Panc1 (cell line): ENCODE measurements at regions not wholly inside any gene's neighbourhood (a gene's known extent, or its start where the extent isn't known, plus 50 kb on each side); places are given as distances from the start of the nearest gene placed in this dataset.

ENCODE experiments used
- ATAC-seq: fragments of 200-7000 bp; cut with Tn5 transposase; 2 replicates; pipeline ENCODE4 v1.9.1; 2020; ENCODE audit warnings: mild to moderate bottlenecking, moderate library complexity
- BruUV-seq: library from RNA; stranded (reverse); fragments of 400-500 nt; replicated peaks from 2 replicates; lab custom pipeline; 2021; lab: Mats Ljungman, UMichigan
- CTCF ChIA-PET: fragments of 300-600 bp; sonication (Branson Sonifier 250); formaldehyde crosslinking; loops from one replicate; lab custom pipeline; 2022; ENCODE audit warnings: antibody characterized with exemption; lab: Charles Lee
- POLR2A ChIA-PET: fragments of 300-600 bp; sonication (Branson Sonifier 250); formaldehyde crosslinking; loops from one replicate; lab custom pipeline; 2022; ENCODE audit warnings: antibody characterized with exemption; lab: Charles Lee
- DNase-seq: peaks from one replicate; pipeline ENCODE4 v3.0.0-alpha.2; 2010; ENCODE audit warnings: low read depth, low spot score
- H3K27ac ChIP-seq: 2 replicates; pipeline ENCODE4 v1.5.1; 2011; ENCODE audit warnings: mild to moderate bottlenecking, low read length, inconsistent platforms
- H3K27me3 ChIP-seq: fragments of 200-500 bp; sonication (Bioruptor generic); 2 replicates; pipeline ENCODE4 v1.6.0; 2014; ENCODE audit warnings: low read length, inconsistent platforms; ENCODE audit not compliant: control insufficient read depth, insufficient read depth
- H3K36me3 ChIP-seq: fragments of 200-500 bp; sonication (Bioruptor generic); 2 replicates; pipeline ENCODE4 v1.5.1; 2014; ENCODE audit warnings: inconsistent platforms, mild to moderate bottlenecking, low read length, moderate library complexity; ENCODE audit not compliant: control insufficient read depth, insufficient read depth
- H3K4me1 ChIP-seq: 2 replicates; pipeline ENCODE4 v1.5.1; 2011; ENCODE audit warnings: inconsistent platforms, mild to moderate bottlenecking, low read length, moderate library complexity; ENCODE audit not compliant: control insufficient read depth, insufficient read depth
- H3K4me3 ChIP-seq, 2 experiments: 2 replicates each; pipeline ENCODE4 v1.5.1; 2011 to 2012; ENCODE audit warnings: low read depth in 2 of 2, low read length in 2 of 2, mild to moderate bottlenecking in 2 of 2, inconsistent platforms in 1 of 2, moderate library complexity in 1 of 2
- H3K9me3 ChIP-seq: fragments of 200-500 bp; sonication (Bioruptor generic); 2 replicates; pipeline ENCODE4 v1.5.1; 2014; ENCODE audit warnings: low read depth, mild to moderate bottlenecking, inconsistent platforms, low read length, moderate library complexity; ENCODE audit not compliant: control insufficient read depth, insufficient read depth
- POLR2AphosphoS5 ChIP-seq: IDR thresholded peaks from 2 replicates; pipeline ENCODE4 v1.6.1; 2012; ENCODE audit warnings: mild to moderate bottlenecking, low read depth, low read length, moderate library complexity
- SIN3A ChIP-seq: IDR thresholded peaks from 2 replicates; pipeline ENCODE4 v1.6.1; 2012; ENCODE audit warnings: low read depth, mild to moderate bottlenecking, low read length, moderate library complexity, borderline replicate concordance; ENCODE audit not compliant: insufficient read depth
- TCF7L2 ChIP-seq: IDR thresholded peaks from 2 replicates; pipeline ENCODE4 v1.6.1; 2011; ENCODE audit warnings: mild to moderate bottlenecking, low read depth, low read length, inconsistent platforms
- in situ Hi-C: cut with HindIII; loops from 2 replicates; pipeline ENCODE4 v1.10.0; 2016; ENCODE audit warnings: low sequenced_read_pairs, low pct_unique_long_range_greater_than_20kb
- intact Hi-C: fragments of 100-400 bp; cut with micrococcal nuclease; formaldehyde crosslinking; loops from one replicate; pipeline ENCODE4 v1.10.0; 2022; ENCODE audit not compliant: unreplicated experiment
- TF ChIP-seq, protein P1 (sequence below), 2 experiments: IDR thresholded peaks; 2 replicates each; pipeline ENCODE4 v1.6.1; 2011 to 2012; ENCODE audit warnings: low read depth in 2 of 2, control low read depth in 1 of 2, low read length in 1 of 2, mild to moderate bottlenecking in 1 of 2, moderate library complexity in 1 of 2; ENCODE audit not compliant: insufficient read depth in 1 of 2
- TF ChIP-seq, protein P2 (sequence below): fragments of 450-650 bp; IDR thresholded peaks from 2 replicates; pipeline ENCODE4 v1.5.1; 2017; ENCODE audit warnings: mild to moderate bottlenecking

DNA sequence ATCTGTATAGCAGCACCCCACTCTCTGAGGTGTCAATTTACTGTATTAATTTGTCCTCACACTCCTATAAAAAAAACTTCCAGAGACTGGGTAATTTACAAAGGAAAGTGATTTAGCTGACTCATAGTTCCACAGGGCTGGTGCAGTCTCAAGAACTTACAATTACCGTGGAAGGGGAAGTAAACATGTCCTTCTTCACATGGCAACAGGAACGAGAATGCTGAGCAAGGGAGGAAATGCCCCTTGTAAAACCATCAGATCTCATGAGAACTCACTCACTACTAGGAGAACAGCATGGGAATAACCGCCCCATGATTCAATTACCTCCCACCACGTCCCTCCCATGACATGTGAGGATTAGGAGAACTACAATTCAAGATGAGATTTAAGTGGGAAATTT lies 602.6 kb downstream of the MTRR start:
- intact Hi-C loops (no loop called here), in situ Hi-C loops (no loop called here)
- Histone ChIP-seq H3K27me3 (no peaks in the 10 kb centered on the region), H3K27ac (no peak overlapping the region), H3K4me3 (no peak overlapping the region), H3K9me3 (no peaks in the 10 kb centered on the region), H3K36me3 (no peaks in the 10 kb centered on the region), H3K4me1 (no peaks in the 10 kb centered on the region)
- TF ChIP-seq, protein P1, sequence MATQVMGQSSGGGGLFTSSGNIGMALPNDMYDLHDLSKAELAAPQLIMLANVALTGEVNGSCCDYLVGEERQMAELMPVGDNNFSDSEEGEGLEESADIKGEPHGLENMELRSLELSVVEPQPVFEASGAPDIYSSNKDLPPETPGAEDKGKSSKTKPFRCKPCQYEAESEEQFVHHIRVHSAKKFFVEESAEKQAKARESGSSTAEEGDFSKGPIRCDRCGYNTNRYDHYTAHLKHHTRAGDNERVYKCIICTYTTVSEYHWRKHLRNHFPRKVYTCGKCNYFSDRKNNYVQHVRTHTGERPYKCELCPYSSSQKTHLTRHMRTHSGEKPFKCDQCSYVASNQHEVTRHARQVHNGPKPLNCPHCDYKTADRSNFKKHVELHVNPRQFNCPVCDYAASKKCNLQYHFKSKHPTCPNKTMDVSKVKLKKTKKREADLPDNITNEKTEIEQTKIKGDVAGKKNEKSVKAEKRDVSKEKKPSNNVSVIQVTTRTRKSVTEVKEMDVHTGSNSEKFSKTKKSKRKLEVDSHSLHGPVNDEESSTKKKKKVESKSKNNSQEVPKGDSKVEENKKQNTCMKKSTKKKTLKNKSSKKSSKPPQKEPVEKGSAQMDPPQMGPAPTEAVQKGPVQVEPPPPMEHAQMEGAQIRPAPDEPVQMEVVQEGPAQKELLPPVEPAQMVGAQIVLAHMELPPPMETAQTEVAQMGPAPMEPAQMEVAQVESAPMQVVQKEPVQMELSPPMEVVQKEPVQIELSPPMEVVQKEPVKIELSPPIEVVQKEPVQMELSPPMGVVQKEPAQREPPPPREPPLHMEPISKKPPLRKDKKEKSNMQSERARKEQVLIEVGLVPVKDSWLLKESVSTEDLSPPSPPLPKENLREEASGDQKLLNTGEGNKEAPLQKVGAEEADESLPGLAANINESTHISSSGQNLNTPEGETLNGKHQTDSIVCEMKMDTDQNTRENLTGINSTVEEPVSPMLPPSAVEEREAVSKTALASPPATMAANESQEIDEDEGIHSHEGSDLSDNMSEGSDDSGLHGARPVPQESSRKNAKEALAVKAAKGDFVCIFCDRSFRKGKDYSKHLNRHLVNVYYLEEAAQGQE (IDR thresholded peaks at IDR 0.05; ENCODE audit: insufficient read depth in 1 of 2, low read depth in 2 of 2, low read length in 1 of 2), result no peak
- TF ChIP-seq SIN3A (no peak), TCF7L2 (no peak), POLR2AphosphoS5 (no peak)
- TF ChIP-seq, protein P2, sequence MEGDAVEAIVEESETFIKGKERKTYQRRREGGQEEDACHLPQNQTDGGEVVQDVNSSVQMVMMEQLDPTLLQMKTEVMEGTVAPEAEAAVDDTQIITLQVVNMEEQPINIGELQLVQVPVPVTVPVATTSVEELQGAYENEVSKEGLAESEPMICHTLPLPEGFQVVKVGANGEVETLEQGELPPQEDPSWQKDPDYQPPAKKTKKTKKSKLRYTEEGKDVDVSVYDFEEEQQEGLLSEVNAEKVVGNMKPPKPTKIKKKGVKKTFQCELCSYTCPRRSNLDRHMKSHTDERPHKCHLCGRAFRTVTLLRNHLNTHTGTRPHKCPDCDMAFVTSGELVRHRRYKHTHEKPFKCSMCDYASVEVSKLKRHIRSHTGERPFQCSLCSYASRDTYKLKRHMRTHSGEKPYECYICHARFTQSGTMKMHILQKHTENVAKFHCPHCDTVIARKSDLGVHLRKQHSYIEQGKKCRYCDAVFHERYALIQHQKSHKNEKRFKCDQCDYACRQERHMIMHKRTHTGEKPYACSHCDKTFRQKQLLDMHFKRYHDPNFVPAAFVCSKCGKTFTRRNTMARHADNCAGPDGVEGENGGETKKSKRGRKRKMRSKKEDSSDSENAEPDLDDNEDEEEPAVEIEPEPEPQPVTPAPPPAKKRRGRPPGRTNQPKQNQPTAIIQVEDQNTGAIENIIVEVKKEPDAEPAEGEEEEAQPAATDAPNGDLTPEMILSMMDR, result no peak
- ATAC-seq (no peak), DNase-seq (no peak)
- POLR2A ChIA-PET, result no interaction called here
- no TSS peak for BruUV-seq
- CTCF ChIA-PET, result no interaction called here

DNA sequence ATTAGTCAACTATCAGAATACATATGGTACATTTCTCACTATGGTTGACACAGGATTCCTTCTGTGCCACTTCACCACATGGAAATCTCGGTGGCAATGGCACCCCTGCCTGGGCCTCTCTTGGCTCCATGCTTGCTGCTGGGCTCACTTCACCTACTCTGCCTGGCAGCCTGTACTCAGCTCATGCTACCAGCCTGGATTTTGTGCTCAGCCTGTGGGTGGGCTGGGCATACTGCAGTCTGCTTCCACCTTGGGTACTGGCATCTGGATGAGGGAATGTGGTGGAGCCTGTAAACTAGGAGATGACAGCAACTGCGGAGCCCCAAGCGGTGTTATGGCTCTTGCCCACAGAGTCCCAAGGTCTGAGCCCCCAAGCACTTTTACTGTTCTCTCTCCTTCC lies 604.1 kb downstream of the MTRR start:
- no peak overlapping the region for H3K4me3 ChIP-seq
- H3K36me3 ChIP-seq, result no peaks in the 10 kb centered on the region
- no peak for ATAC-seq
- H3K9me3 ChIP-seq, result no peaks in the 10 kb centered on the region
- no TSS peak for BruUV-seq
- intact Hi-C loops, result no loop called here
- H3K4me1 ChIP-seq, result no peaks in the 10 kb centered on the region
- H3K27me3 ChIP-seq, result no peaks in the 10 kb centered on the region
- DNase-seq, result no peak
- in situ Hi-C loops, result no loop called here
- ChIA-PET POLR2A (no interaction called here), CTCF (no interaction called here)
- TF ChIP-seq TCF7L2, result no peak
- TF ChIP-seq, protein P1 (IDR thresholded peaks at IDR 0.05; ENCODE audit: insufficient read depth in 1 of 2, low read depth in 2 of 2, low read length in 1 of 2), result no peak
- TF ChIP-seq POLR2AphosphoS5, result no peak
- TF ChIP-seq SIN3A, result no peak
- TF ChIP-seq, protein P2, result no peak
- no peak overlapping the region for H3K27ac ChIP-seq
